MCF 10A (cell line): ENCODE measurements at regions not wholly inside any gene's neighbourhood (a gene's known extent, or its start where the extent isn't known, plus 50 kb on each side); places are given as distances from the start of the nearest gene placed in this dataset.

ENCODE experiments used
- BruUV-seq: library from RNA; stranded (reverse); fragments of 400-500 nt; replicated peaks from 2 replicates; lab custom pipeline; 2021; lab: Mats Ljungman, UMichigan
- CTCF ChIA-PET: fragments of 300-600 bp; sonication (Branson Sonifier 250); formaldehyde crosslinking; extraction: SDS; loops from one replicate; lab custom pipeline; 2021; ENCODE audit warnings: antibody characterized with exemption, inconsistent platforms; lab: Yijun Ruan, JAX
- POLR2A ChIA-PET: fragments of 300-600, 350-650 bp; sonication (Branson Sonifier 250); formaldehyde crosslinking; extraction: SDS; loops from one replicate; lab custom pipeline; 2020; ENCODE audit warnings: antibody characterized with exemption, inconsistent platforms; lab: Yijun Ruan, JAX
- DNase-seq: peaks from one replicate; pipeline ENCODE4 v3.0.0-alpha.2; 2018; ENCODE audit not compliant: unreplicated experiment
- H3K27ac Mint-ChIP-seq: one replicate; pipeline ENCODE4 v1.8.0; 2022; ENCODE audit warnings: mild to moderate bottlenecking, low read depth, mixed read lengths; ENCODE audit not compliant: unreplicated experiment
- H3K27me3 Mint-ChIP-seq: one replicate; pipeline ENCODE4 v1.8.0; 2022; ENCODE audit warnings: mixed read lengths; ENCODE audit not compliant: insufficient read depth, unreplicated experiment
- H3K36me3 Mint-ChIP-seq: one replicate; pipeline ENCODE4 v1.8.0; 2022; ENCODE audit warnings: mild to moderate bottlenecking, moderate library complexity, mixed read lengths; ENCODE audit not compliant: insufficient read depth, unreplicated experiment
- H3K4me1 Mint-ChIP-seq: one replicate; pipeline ENCODE4 v1.8.0; 2022; ENCODE audit warnings: mixed read lengths; ENCODE audit not compliant: insufficient read depth, unreplicated experiment
- H3K4me3 Mint-ChIP-seq: one replicate; pipeline ENCODE4 v1.8.0; 2022; ENCODE audit warnings: mild to moderate bottlenecking, moderate library complexity, mixed read lengths; ENCODE audit not compliant: unreplicated experiment
- H3K9me3 Mint-ChIP-seq: one replicate; pipeline ENCODE4 v1.8.0; 2022; ENCODE audit warnings: mixed read lengths; ENCODE audit not compliant: unreplicated experiment
- intact Hi-C: fragments of 100-400 bp; cut with micrococcal nuclease; formaldehyde crosslinking; loops from 2 replicates; pipeline ENCODE4 v1.14.1; 2022
- TF ChIP-seq, protein P1 (sequence below): fragments of 200-600 bp; IDR thresholded peaks from one replicate; pipeline ENCODE4 v1.8.0; 2022; ENCODE audit warnings: antibody characterized with exemption, mild to moderate bottlenecking; ENCODE audit not compliant: unreplicated experiment

DNA sequence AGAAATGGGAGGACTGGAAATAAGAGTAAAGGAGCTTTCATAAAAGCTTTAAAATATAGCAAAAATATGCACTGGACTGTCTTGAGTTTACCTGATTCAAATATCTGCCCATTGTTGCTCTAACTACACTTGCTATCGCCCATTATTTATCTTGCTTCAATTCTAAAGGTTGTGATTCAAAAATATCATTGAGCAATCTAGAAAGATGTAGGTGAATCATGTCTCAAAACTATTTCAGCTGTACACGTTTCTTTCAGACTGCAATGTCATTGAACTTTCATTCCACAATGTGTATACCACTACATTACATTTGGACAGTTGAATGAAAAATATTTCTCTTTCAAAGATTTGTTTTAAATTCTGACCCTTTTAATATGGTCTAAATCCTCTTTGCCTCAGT lies 545.6 kb downstream of the BMP2 start:
- H3K4me1 Mint-ChIP-seq: peaks cover 19% of the 10 kb centered on the region
- no peaks in the 10 kb centered on the region for H3K36me3 Mint-ChIP-seq
- H3K9me3 Mint-ChIP-seq: peaks cover 5% of the 10 kb centered on the region
- no peaks in the 10 kb centered on the region for H3K27me3 Mint-ChIP-seq
- BruUV-seq: no TSS peak
- no peak overlapping the region for H3K4me3 Mint-ChIP-seq
- ChIA-PET POLR2A (interaction anchor here (0.7 to 2.4 kb wide), 4 partner anchors 9 to 480 kb away, joined by 3 to 10 read pairs (median 3); no protein-coding TSS in a partner anchor), CTCF (interaction anchor here (0.7 to 1.9 kb wide), 10 partner anchors 10 to 547 kb away, joined by 3 to 8 read pairs (median 3); no protein-coding TSS in a partner anchor)
- TF ChIP-seq, protein P1, sequence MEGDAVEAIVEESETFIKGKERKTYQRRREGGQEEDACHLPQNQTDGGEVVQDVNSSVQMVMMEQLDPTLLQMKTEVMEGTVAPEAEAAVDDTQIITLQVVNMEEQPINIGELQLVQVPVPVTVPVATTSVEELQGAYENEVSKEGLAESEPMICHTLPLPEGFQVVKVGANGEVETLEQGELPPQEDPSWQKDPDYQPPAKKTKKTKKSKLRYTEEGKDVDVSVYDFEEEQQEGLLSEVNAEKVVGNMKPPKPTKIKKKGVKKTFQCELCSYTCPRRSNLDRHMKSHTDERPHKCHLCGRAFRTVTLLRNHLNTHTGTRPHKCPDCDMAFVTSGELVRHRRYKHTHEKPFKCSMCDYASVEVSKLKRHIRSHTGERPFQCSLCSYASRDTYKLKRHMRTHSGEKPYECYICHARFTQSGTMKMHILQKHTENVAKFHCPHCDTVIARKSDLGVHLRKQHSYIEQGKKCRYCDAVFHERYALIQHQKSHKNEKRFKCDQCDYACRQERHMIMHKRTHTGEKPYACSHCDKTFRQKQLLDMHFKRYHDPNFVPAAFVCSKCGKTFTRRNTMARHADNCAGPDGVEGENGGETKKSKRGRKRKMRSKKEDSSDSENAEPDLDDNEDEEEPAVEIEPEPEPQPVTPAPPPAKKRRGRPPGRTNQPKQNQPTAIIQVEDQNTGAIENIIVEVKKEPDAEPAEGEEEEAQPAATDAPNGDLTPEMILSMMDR: no peak
- H3K27ac Mint-ChIP-seq: no peak overlapping the region
- DNase-seq: peak; percentile 15
- intact Hi-C loops: no loop called here

DNA sequence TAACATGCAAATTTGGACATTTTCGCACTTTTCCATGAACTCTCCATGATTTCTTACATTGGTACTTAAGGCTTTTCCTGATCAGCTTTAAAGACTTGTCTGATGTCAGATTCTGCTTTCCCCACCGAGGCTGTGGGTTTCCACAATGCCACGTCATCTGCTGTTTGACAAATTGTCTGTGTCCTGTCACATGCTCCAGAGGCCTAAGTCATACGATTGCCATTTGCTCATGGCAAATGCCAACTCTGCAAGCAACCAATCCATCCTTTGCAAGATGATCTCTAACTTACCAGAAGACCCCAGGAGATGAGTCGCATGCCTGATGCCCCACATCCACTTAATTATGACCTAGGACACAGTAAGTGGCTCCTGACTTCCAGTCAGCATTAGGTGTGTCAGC lies 556.5 kb downstream of the BMP2 start:
- POLR2A ChIA-PET: no interaction called here
- H3K9me3 Mint-ChIP-seq: no peaks in the 10 kb centered on the region
- H3K27me3 Mint-ChIP-seq: no peaks in the 10 kb centered on the region
- intact Hi-C loops: no loop called here
- no TSS peak for BruUV-seq
- CTCF ChIA-PET: interaction anchor here (0.6 kb wide), 1 partner anchor 91 kb away, joined by 3 read pairs; no protein-coding TSS in a partner anchor
- no peak for DNase-seq
- TF ChIP-seq, protein P1: no peak
- H3K4me1 Mint-ChIP-seq: no peaks in the 10 kb centered on the region
- H3K27ac Mint-ChIP-seq: no peak overlapping the region
- no peaks in the 10 kb centered on the region for H3K36me3 Mint-ChIP-seq
- H3K4me3 Mint-ChIP-seq: no peak overlapping the region

DNA sequence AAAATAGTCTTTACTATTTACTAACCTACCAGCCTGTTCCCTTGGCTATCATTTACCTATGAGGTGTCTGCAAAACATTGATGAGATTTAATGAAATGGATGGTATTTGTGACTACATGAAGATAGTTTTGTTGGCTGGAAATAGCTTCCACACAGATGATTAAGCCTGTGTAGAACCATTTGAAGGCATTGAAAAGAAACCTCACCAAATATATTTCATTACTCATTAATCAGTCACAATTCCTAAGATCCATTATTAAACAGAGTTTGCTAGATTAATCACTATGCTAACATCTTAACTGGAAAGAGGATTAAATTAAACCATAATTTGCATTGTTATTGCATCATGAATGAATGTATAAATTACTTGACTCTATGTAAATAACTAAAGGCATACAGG lies 560.3 kb downstream of the BMP2 start:
- intact Hi-C loops: no loop called here

GRCh38 chr20:7330850-7331249 lies 563.4 kb downstream of the BMP2 start:
- H3K4me3 Mint-ChIP-seq: no peak overlapping the region
- TF ChIP-seq, protein P1: no peak
- no peaks in the 10 kb centered on the region for H3K4me1 Mint-ChIP-seq
- CTCF ChIA-PET: interaction anchor here (0.6 kb wide), 1 partner anchor 1196 kb away, joined by 3 read pairs; no protein-coding TSS in a partner anchor
- H3K36me3 Mint-ChIP-seq: no peaks in the 10 kb centered on the region
- no TSS peak for BruUV-seq
- H3K9me3 Mint-ChIP-seq: peaks cover 5% of the 10 kb centered on the region
- intact Hi-C loops: no loop called here
- no peaks in the 10 kb centered on the region for H3K27me3 Mint-ChIP-seq
- no peak for DNase-seq
- POLR2A ChIA-PET: interaction anchor here (0.7 kb wide), 1 partner anchor 32 kb away, joined by 4 read pairs; no protein-coding TSS in a partner anchor
- H3K27ac Mint-ChIP-seq: no peak overlapping the region

More for the DNA sequence above, 560.3 kb downstream of the BMP2 start:
- no peak for DNase-seq
- Mint-ChIP-seq H3K27me3 (no peaks in the 10 kb centered on the region), H3K27ac (no peak overlapping the region), H3K9me3 (no peaks in the 10 kb centered on the region), H3K4me1 (no peaks in the 10 kb centered on the region), H3K36me3 (no peaks in the 10 kb centered on the region), H3K4me3 (no peak overlapping the region)
- TF ChIP-seq, protein P1: no peak
- CTCF ChIA-PET: interaction anchor here (0.8 to 1.6 kb wide), 2 partner anchors 16 to 42 kb away, joined by 3 to 4 read pairs; no protein-coding TSS in a partner anchor
- no TSS peak for BruUV-seq
- POLR2A ChIA-PET: no interaction called here
